ENCODE measurements at regions not wholly inside any gene's neighbourhood (a gene's known extent, or its start where the extent isn't known, plus 50 kb on each side); places are given as distances from the start of the nearest gene placed in this dataset.

DNA sequence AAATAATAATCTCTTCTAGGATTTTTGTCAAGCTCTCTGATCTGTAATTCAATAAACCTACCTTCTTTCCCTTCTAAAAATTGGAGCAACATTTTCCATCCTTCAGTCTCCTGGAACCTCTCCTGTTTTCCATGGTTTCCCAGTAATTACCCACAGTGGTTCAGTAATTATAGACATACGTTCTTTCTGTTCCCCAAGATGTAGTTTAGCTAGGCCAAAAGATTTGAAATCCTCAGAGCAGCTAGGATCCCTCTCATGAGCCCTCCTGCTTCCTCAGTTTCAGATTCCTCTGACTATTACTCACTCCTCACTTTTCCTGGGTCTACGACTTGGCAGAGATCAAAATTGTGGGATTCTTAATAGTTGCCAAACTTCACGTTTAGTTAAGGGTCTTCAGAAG lies 76.9 kb upstream of the IGSF10 start:
- Histone ChIP-seq H3K4me3 (ENCODE audit: low read depth, low read length) (no peak overlapping the region), H3K9me3 (ENCODE audit: control insufficient read depth, insufficient read depth, low read depth, low read length) (no peaks in the 10 kb centered on the region), H3K36me3 (ENCODE audit: control insufficient read depth in 2 of 2, insufficient read depth in 1 of 2, low read length in 2 of 2) (no peaks in the 10 kb centered on the region), H3K27ac (ENCODE audit: extremely low read depth, low read depth, low read length) (no peak overlapping the region), H3K4me1 (ENCODE audit: control insufficient read depth, insufficient read depth, low read length) (no peaks in the 10 kb centered on the region)
- ChIA-PET CTCF (interaction anchor here (0.8 to 1.0 kb wide), 2 partner anchors 70 to 300 kb away, joined by 3 read pairs; no protein-coding TSS in a partner anchor), POLR2A (no interaction called here)
- TF ChIP-seq HOXC10 (CRISPR knock-in tag; IDR thresholded peaks at IDR 0.05) = no peak
- no peak for TF ChIP-seq KLF10 (tag by site-specific recombination; IDR thresholded peaks at IDR 0.05)
- TF ChIP-seq TRIM28 (IDR thresholded peaks at IDR 0.05; ENCODE audit: borderline replicate concordance, low read length) = no peak
- no peak for TF ChIP-seq KLF1 (tag by site-specific recombination; IDR thresholded peaks at IDR 0.05)
- TF ChIP-seq RBAK (tag by site-specific recombination; IDR thresholded peaks at IDR 0.05) = no peak
- TF ChIP-seq IKZF3 (tag by site-specific recombination; IDR thresholded peaks at IDR 0.05) = no peak
- TF ChIP-seq ZNF341 (tag by site-specific recombination; IDR thresholded peaks at IDR 0.05; ENCODE audit: low read depth) = no peak
- TF ChIP-seq ZNF404 (tag by site-specific recombination; IDR thresholded peaks at IDR 0.05) = no peak
- TF ChIP-seq ZNF266 (tag by site-specific recombination; IDR thresholded peaks at IDR 0.05; ENCODE audit: low read depth) = no peak
- no peak for TF ChIP-seq ZNF335 (tag by site-specific recombination; conservative IDR thresholded peaks at IDR 0.05)

- CTCF ChIA-PET = no interaction called here
- POLR2A ChIA-PET = no interaction called here
Measured at GRCh38 chr3:151526757-151527156, 65.9 kb upstream of the IGSF10 start.

More at GRCh38 chr3:151526757-151527156, 65.9 kb upstream of the IGSF10 start:
- H3K27ac ChIP-seq (ENCODE audit: extremely low read depth, low read depth, low read length) = no peak overlapping the region
- no peak overlapping the region for H3K4me3 ChIP-seq (ENCODE audit: low read depth, low read length)
- TF ChIP-seq ZNF221 (tag by site-specific recombination; IDR thresholded peaks at IDR 0.05; ENCODE audit: borderline replicate concordance) (no peak), SCRT2 (tag by site-specific recombination; IDR thresholded peaks at IDR 0.05) (no peak), ZNF670 (tag by site-specific recombination; IDR thresholded peaks at IDR 0.05; ENCODE audit: low read depth) (no peak), ZNF654 (tag by site-specific recombination; IDR thresholded peaks at IDR 0.05; ENCODE audit: low read depth) (no peak), ZNF362 (tag by site-specific recombination; IDR thresholded peaks at IDR 0.05) (no peak), ZNF311 (tag by site-specific recombination; IDR thresholded peaks at IDR 0.05; ENCODE audit: borderline replicate concordance) (no peak), ZNF202 (tag by site-specific recombination; IDR thresholded peaks at IDR 0.05; ENCODE audit: borderline replicate concordance) (no peak), ZNF529 (tag by site-specific recombination; IDR thresholded peaks at IDR 0.05; ENCODE audit: insufficient replicate concordance) (no peak), ZNF184 (tag by site-specific recombination; IDR thresholded peaks at IDR 0.05) (no peak), BCL11B (tag by site-specific recombination; IDR thresholded peaks at IDR 0.05; ENCODE audit: low read depth) (no peak), ZNF580 (tag by site-specific recombination; IDR thresholded peaks at IDR 0.05) (no peak), ZNF274 (IDR thresholded peaks at IDR 0.05; ENCODE audit: low read length) (no peak), ZNF274 (tag by site-specific recombination; IDR thresholded peaks at IDR 0.05; ENCODE audit: borderline replicate concordance) (no peak), ZNF548 (tag by site-specific recombination; IDR thresholded peaks at IDR 0.05) (no peak)
- TF ChIP-seq, protein P1, sequence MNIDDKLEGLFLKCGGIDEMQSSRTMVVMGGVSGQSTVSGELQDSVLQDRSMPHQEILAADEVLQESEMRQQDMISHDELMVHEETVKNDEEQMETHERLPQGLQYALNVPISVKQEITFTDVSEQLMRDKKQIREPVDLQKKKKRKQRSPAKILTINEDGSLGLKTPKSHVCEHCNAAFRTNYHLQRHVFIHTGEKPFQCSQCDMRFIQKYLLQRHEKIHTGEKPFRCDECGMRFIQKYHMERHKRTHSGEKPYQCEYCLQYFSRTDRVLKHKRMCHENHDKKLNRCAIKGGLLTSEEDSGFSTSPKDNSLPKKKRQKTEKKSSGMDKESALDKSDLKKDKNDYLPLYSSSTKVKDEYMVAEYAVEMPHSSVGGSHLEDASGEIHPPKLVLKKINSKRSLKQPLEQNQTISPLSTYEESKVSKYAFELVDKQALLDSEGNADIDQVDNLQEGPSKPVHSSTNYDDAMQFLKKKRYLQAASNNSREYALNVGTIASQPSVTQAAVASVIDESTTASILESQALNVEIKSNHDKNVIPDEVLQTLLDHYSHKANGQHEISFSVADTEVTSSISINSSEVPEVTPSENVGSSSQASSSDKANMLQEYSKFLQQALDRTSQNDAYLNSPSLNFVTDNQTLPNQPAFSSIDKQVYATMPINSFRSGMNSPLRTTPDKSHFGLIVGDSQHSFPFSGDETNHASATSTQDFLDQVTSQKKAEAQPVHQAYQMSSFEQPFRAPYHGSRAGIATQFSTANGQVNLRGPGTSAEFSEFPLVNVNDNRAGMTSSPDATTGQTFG (tag by site-specific recombination; IDR thresholded peaks at IDR 0.05; ENCODE audit: borderline replicate concordance) = no peak
- TF ChIP-seq, protein P2, sequence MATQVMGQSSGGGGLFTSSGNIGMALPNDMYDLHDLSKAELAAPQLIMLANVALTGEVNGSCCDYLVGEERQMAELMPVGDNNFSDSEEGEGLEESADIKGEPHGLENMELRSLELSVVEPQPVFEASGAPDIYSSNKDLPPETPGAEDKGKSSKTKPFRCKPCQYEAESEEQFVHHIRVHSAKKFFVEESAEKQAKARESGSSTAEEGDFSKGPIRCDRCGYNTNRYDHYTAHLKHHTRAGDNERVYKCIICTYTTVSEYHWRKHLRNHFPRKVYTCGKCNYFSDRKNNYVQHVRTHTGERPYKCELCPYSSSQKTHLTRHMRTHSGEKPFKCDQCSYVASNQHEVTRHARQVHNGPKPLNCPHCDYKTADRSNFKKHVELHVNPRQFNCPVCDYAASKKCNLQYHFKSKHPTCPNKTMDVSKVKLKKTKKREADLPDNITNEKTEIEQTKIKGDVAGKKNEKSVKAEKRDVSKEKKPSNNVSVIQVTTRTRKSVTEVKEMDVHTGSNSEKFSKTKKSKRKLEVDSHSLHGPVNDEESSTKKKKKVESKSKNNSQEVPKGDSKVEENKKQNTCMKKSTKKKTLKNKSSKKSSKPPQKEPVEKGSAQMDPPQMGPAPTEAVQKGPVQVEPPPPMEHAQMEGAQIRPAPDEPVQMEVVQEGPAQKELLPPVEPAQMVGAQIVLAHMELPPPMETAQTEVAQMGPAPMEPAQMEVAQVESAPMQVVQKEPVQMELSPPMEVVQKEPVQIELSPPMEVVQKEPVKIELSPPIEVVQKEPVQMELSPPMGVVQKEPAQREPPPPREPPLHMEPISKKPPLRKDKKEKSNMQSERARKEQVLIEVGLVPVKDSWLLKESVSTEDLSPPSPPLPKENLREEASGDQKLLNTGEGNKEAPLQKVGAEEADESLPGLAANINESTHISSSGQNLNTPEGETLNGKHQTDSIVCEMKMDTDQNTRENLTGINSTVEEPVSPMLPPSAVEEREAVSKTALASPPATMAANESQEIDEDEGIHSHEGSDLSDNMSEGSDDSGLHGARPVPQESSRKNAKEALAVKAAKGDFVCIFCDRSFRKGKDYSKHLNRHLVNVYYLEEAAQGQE (tag by site-specific recombination; IDR thresholded peaks at IDR 0.05) = no peak
- no peaks in the 10 kb centered on the region for H3K36me3 ChIP-seq (ENCODE audit: control insufficient read depth in 2 of 2, insufficient read depth in 1 of 2, low read length in 2 of 2)
- no peaks in the 10 kb centered on the region for H3K4me1 ChIP-seq (ENCODE audit: control insufficient read depth, insufficient read depth, low read length)
- H3K9me3 ChIP-seq (ENCODE audit: control insufficient read depth, insufficient read depth, low read depth, low read length) = no peaks in the 10 kb centered on the region
